ENCODE measurements at regions not wholly inside any gene's neighbourhood (a gene's known extent, or its start where the extent isn't known, plus 50 kb on each side); places are given as distances from the start of the nearest gene placed in this dataset.

GRCh38 chrX:107577933-107578332, 50.4 kb upstream of the PRPS1 start:
- Mint-ChIP-seq H3K27me3 (no peaks in the 10 kb centered on the region), H3K36me3 (ENCODE audit: insufficient read depth) (peaks cover 13% of the 10 kb centered on the region), H3K4me1 (no peaks in the 10 kb centered on the region), H3K4me3 (no peak overlapping the region), H3K9me3 (no peaks in the 10 kb centered on the region), H3K27ac (ENCODE audit: low read depth) (no peak overlapping the region)
- ATAC-seq (replicated peaks; ENCODE audit: extremely low read depth, poor library complexity, severe bottlenecking) (no peak), DNase-seq (ENCODE audit: low spot score in 2 of 2) (no peak)
